Omental fat pad (tissue), 3 donors: ENCODE measurements at regions not wholly inside any gene's neighbourhood (a gene's known extent, or its start where the extent isn't known, plus 50 kb on each side); places are given as distances from the start of the nearest gene placed in this dataset.

Source experiments
- ATAC-seq: fragments of 150-250 bp; one replicate; pipeline ENCODE4 v1.9.1; 2016; ENCODE audit warnings: mild to moderate bottlenecking, moderate library complexity; ENCODE audit not compliant: low FRiP score
- DNase-seq: peaks from one replicate; pipeline ENCODE4 v3.0.0-alpha.2; 2019; ENCODE audit warnings: low spot score
- CTCF ChIP-seq, 3 donors: fragments of 450-650 bp; IDR thresholded peaks; one replicate each; pipeline ENCODE4 v1.5.1; 2016 to 2017; ENCODE audit warnings: antibody characterized with exemption in 3 of 3, mild to moderate bottlenecking in 3 of 3, moderate library complexity in 2 of 3

GRCh38 chr13:36570489-36570888 lies 103.3 kb upstream of the SERTM1 start:
- no peak for ATAC-seq
- DNase-seq, result no peak
- TF ChIP-seq CTCF (IDR thresholded peaks at IDR 0.05), result no peak

- DNase-seq, result no peak
- no peak for ATAC-seq
- TF ChIP-seq CTCF (IDR thresholded peaks at IDR 0.05), result no peak
These were observed 102.4 kb upstream of the SERTM1 start for GRCh38 chr13:36571444-36571843.

- no peak for TF ChIP-seq CTCF (IDR thresholded peaks at IDR 0.05)
- ATAC-seq (no peak), DNase-seq (no peak)
These were observed 90.8 kb upstream of the SERTM1 start for GRCh38 chr13:36582977-36583376.

GRCh38 chr13:36599641-36600040 lies 74.2 kb upstream of the SERTM1 start:
- no peak for DNase-seq
- no peak for TF ChIP-seq CTCF (IDR thresholded peaks at IDR 0.05)
- no peak for ATAC-seq

GRCh38 chr13:36601186-36601585 lies 72.6 kb upstream of the SERTM1 start:
- no peak for TF ChIP-seq CTCF (IDR thresholded peaks at IDR 0.05)

GRCh38 chr13:36606060-36606459 lies 67.8 kb upstream of the SERTM1 start:
- TF ChIP-seq CTCF (IDR thresholded peaks at IDR 0.05), result no peak
- ATAC-seq, result no peak
- DNase-seq, result no peak

More at GRCh38 chr13:36601186-36601585, 72.6 kb upstream of the SERTM1 start:
- DNase-seq, result no peak
- no peak for ATAC-seq

- ATAC-seq (no peak), DNase-seq (no peak)
- no peak for TF ChIP-seq CTCF (IDR thresholded peaks at IDR 0.05)
These were observed 65.3 kb upstream of the SERTM1 start for GRCh38 chr13:36608474-36608873.
